Gastroesophageal sphincter (tissue), 4 donors: ENCODE measurements at regions not wholly inside any gene's neighbourhood (a gene's known extent, or its start where the extent isn't known, plus 50 kb on each side); places are given as distances from the start of the nearest gene placed in this dataset.

Experiments used
- ATAC-seq: fragments of 150-250 bp; one replicate; pipeline ENCODE4 v1.9.1; 2016; ENCODE audit warnings: mild to moderate bottlenecking, moderate library complexity
- H3K27ac ChIP-seq, 4 donors: fragments of 200-600 bp; sonication (generic) in 3 of 4; 1 replicate in 3 of 4; 2 replicates in 1 of 4; pipeline ENCODE4 v1.5.1; 2016 to 2019
- H3K27me3 ChIP-seq: fragments of 200-600 bp; sonication (generic); one replicate; pipeline ENCODE4 v1.5.1; 2019
- H3K36me3 ChIP-seq, 2 donors: fragments of 200-600 bp; sonication (generic); one replicate each; pipeline ENCODE4 v1.5.1; 2019; ENCODE audit warnings: control low read depth in 1 of 2
- H3K4me1 ChIP-seq, 3 donors: fragments of 200-600 bp; sonication (generic); 1 replicate in 2 of 3; 2 replicates in 1 of 3; pipeline ENCODE4 v1.5.1; 2016 to 2019; ENCODE audit warnings: control low read depth in 2 of 3
- H3K4me3 ChIP-seq, 2 donors: fragments of 200-600 bp; sonication (generic); one replicate each; pipeline ENCODE4 v1.5.1; 2019; ENCODE audit warnings: mild to moderate bottlenecking in 1 of 2, moderate library complexity in 1 of 2
- H3K9me3 ChIP-seq, 3 donors: fragments of 200-600 bp; sonication (generic); one replicate each; pipeline ENCODE4 v1.5.1; 2017 to 2019; ENCODE audit warnings: control low read depth in 2 of 3
- CTCF ChIP-seq, 4 experiments: fragments of 200-600 bp in 2 of 4; fragments of 450-650 bp in 2 of 4; sonication (generic) in 1 of 4; IDR thresholded peaks; one replicate each; pipeline ENCODE4 v1.5.1; 2017 to 2019; ENCODE audit warnings: antibody characterized with exemption in 4 of 4, mild to moderate bottlenecking in 2 of 4, moderate library complexity in 2 of 4
- EP300 ChIP-seq: sonication (generic); formaldehyde crosslinking; IDR thresholded peaks from one replicate; pipeline ENCODE4 v1.6.1; 2017; ENCODE audit warnings: antibody characterized with exemption, mild to moderate bottlenecking
- POLR2A ChIP-seq, 2 donors: fragments of 450-650 bp; IDR thresholded peaks; one replicate each; pipeline ENCODE4 v1.6.1; 2017; ENCODE audit warnings: antibody characterized with exemption in 2 of 2, mild to moderate bottlenecking in 2 of 2, moderate library complexity in 1 of 2
- POLR2AphosphoS5 ChIP-seq: sonication (generic); formaldehyde crosslinking; IDR thresholded peaks from one replicate; pipeline ENCODE4 v1.6.1; 2017; ENCODE audit warnings: antibody characterized with exemption
- WGBS, 2 donors: methylation state at CpG; one replicate each; pipeline ENCODE4 v1.1.5; 2018; ENCODE audit warnings: low coverage in 1 of 2; 5-methylcytosine and 5-hydroxymethylcytosine counted together

GRCh38 chr12:116416166-116416565 is 138.7 kb upstream of the MED13L start:
- no peak for TF ChIP-seq CTCF (IDR thresholded peaks at IDR 0.05)
- TF ChIP-seq POLR2A (IDR thresholded peaks at IDR 0.05): no peak
- TF ChIP-seq EP300: no peak
- TF ChIP-seq POLR2AphosphoS5: no peak
- H3K9me3 ChIP-seq: no peaks in the 10 kb centered on the region
- ATAC-seq: no peak

GRCh38 chr12:116418551-116418950 is 140.6 kb upstream of the MAP1LC3B2 start:
- Histone ChIP-seq H3K27ac (no peak overlapping the region), H3K4me3 (no peak overlapping the region), H3K27me3 (no peaks in the 10 kb centered on the region), H3K4me1 (no peaks in the 10 kb centered on the region), H3K9me3 (no peaks in the 10 kb centered on the region), H3K36me3 (no peaks in the 10 kb centered on the region)
- 91 to 92% methylated on average over 5 to 6 of the region's 9 CpGs for WGBS, 2 donors
- no peak for ATAC-seq
- TF ChIP-seq POLR2A (IDR thresholded peaks at IDR 0.05) (no peak), POLR2AphosphoS5 (no peak), EP300 (no peak), CTCF (IDR thresholded peaks at IDR 0.05) (no peak)

More at GRCh38 chr12:116416166-116416565, 138.7 kb upstream of the MED13L start:
- Histone ChIP-seq H3K36me3 (no peaks in the 10 kb centered on the region), H3K27me3 (no peaks in the 10 kb centered on the region), H3K27ac (no peak overlapping the region), H3K4me1 (peaks cover 0 to 3% (median 0%) of the 10 kb centered on the region in 3 donors), H3K4me3 (no peak overlapping the region)
- WGBS, 2 donors: 10% methylated on average over 2 of the region's 3 CpGs; no CpG with 5 or more reads in 1 of the 2 donors

GRCh38 chr12:116420227-116420880 is 138.8 kb upstream of the MAP1LC3B2 start:
- TF ChIP-seq POLR2AphosphoS5 (no peak), POLR2A (IDR thresholded peaks at IDR 0.05) (no peak), EP300 (no peak), CTCF (IDR thresholded peaks at IDR 0.05) (no peak)
- Histone ChIP-seq H3K36me3 (no peaks in the 10 kb centered on the region), H3K4me1 (no peaks in the 10 kb centered on the region), H3K4me3 (no peak overlapping the region), H3K9me3 (no peaks in the 10 kb centered on the region), H3K27me3 (no peaks in the 10 kb centered on the region), H3K27ac (no peak overlapping the region)
- ATAC-seq: no peak
- 60 to 63% methylated on average over 2 to 3 of the region's 8 CpGs for WGBS, 2 donors

- no peak overlapping the region for H3K4me3 ChIP-seq
- TF ChIP-seq POLR2AphosphoS5 (no peak), POLR2A (IDR thresholded peaks at IDR 0.05) (no peak), CTCF (IDR thresholded peaks at IDR 0.05) (no peak)
- no peaks in the 10 kb centered on the region for H3K9me3 ChIP-seq
- H3K27me3 ChIP-seq: no peaks in the 10 kb centered on the region
- no peak overlapping the region for H3K27ac ChIP-seq
- H3K36me3 ChIP-seq: no peaks in the 10 kb centered on the region
- peaks cover 0 to 10% (median 0%) of the 10 kb centered on the region in 3 donors for H3K4me1 ChIP-seq
- no peak for ATAC-seq
- WGBS, 2 donors: 92 to 100% methylated on average over 2 of the region's 2 CpGs
Measured at GRCh38 chr12:116421785-116422538, 137.2 kb upstream of the MAP1LC3B2 start.
